Natural killer cell (primary cell): ENCODE measurements at regions not wholly inside any gene's neighbourhood (a gene's known extent, or its start where the extent isn't known, plus 50 kb on each side); places are given as distances from the start of the nearest gene placed in this dataset.

Source experiments
- ATAC-seq, 3 donors: fragments of 150-1000 bp in 2 of 3; fragments of 200-7000 bp in 1 of 3; cut with Tn5 transposase; 1 replicate in 1 of 3; 2 replicates in 2 of 3; pipeline ENCODE4 v1.10.0; 2021; ENCODE audit warnings: mild to moderate bottlenecking in 2 of 3, moderate library complexity in 2 of 3
- DNase-seq, 2 donors: peaks; one replicate each; pipeline versions ENCODE4 v3.0.0 to v3.0.0-alpha.2; 2013 to 2021; ENCODE audit warnings: mixed read lengths in 1 of 2
- H3K27ac ChIP-seq: one replicate; pipeline ENCODE4 v1.5.1; 2013; ENCODE audit warnings: mild to moderate bottlenecking, low read length
- H3K27me3 ChIP-seq: one replicate; pipeline ENCODE4 v1.6.1; 2013; ENCODE audit warnings: low read length; ENCODE audit not compliant: control insufficient read depth, insufficient read depth
- H3K36me3 ChIP-seq: one replicate; pipeline ENCODE4 v1.6.1; 2013; ENCODE audit warnings: low read length; ENCODE audit not compliant: control insufficient read depth, insufficient read depth
- H3K4me1 ChIP-seq: one replicate; pipeline ENCODE4 v1.6.1; 2013; ENCODE audit warnings: low read length; ENCODE audit not compliant: control insufficient read depth, insufficient read depth
- H3K4me3 ChIP-seq: one replicate; pipeline ENCODE4 v1.5.1; 2013; ENCODE audit warnings: low read length
- H3K9me3 ChIP-seq: one replicate; pipeline ENCODE4 v1.6.1; 2013; ENCODE audit warnings: low read length; ENCODE audit not compliant: control insufficient read depth, insufficient read depth
- H3K27ac Mint-ChIP-seq, 2 donors: one replicate each; pipeline ENCODE4 v1.8.0; 2022; ENCODE audit warnings: mild to moderate bottlenecking in 2 of 2, mixed read lengths in 2 of 2, moderate library complexity in 1 of 2
- H3K27me3 Mint-ChIP-seq, 2 donors: one replicate each; pipeline ENCODE4 v1.8.0; 2022; ENCODE audit warnings: low read depth in 2 of 2, mixed read lengths in 2 of 2
- H3K36me3 Mint-ChIP-seq: one replicate; pipeline ENCODE4 v1.8.0; 2022; ENCODE audit warnings: mixed read lengths
- H3K4me1 Mint-ChIP-seq, 2 donors: one replicate each; pipeline ENCODE4 v1.8.0; 2022; ENCODE audit warnings: mixed read lengths in 2 of 2
- H3K4me3 Mint-ChIP-seq: one replicate; pipeline ENCODE4 v1.8.0; 2022; ENCODE audit warnings: mild to moderate bottlenecking, moderate library complexity, mixed read lengths
- H3K9me3 Mint-ChIP-seq, 2 donors: one replicate each; pipeline ENCODE4 v1.8.0; 2022; ENCODE audit warnings: mixed read lengths in 2 of 2
- WGBS: methylation state at CpG from one replicate; pipeline ENCODE4 v1.1.7; 2013; ENCODE audit warnings: missing lambda C conversion rate; ENCODE audit not compliant: insufficient coverage; 5-methylcytosine and 5-hydroxymethylcytosine counted together
- intact Hi-C: fragments of 100-400 bp; cut with micrococcal nuclease; formaldehyde crosslinking; loops from one replicate; pipeline ENCODE4 v1.14.2; 2022
- TF ChIP-seq, protein P1 (sequence below): fragments of 200-600 bp; IDR thresholded peaks from one replicate; pipeline ENCODE4 v1.8.0; 2022; ENCODE audit warnings: antibody characterized with exemption

- TF ChIP-seq, protein P1, sequence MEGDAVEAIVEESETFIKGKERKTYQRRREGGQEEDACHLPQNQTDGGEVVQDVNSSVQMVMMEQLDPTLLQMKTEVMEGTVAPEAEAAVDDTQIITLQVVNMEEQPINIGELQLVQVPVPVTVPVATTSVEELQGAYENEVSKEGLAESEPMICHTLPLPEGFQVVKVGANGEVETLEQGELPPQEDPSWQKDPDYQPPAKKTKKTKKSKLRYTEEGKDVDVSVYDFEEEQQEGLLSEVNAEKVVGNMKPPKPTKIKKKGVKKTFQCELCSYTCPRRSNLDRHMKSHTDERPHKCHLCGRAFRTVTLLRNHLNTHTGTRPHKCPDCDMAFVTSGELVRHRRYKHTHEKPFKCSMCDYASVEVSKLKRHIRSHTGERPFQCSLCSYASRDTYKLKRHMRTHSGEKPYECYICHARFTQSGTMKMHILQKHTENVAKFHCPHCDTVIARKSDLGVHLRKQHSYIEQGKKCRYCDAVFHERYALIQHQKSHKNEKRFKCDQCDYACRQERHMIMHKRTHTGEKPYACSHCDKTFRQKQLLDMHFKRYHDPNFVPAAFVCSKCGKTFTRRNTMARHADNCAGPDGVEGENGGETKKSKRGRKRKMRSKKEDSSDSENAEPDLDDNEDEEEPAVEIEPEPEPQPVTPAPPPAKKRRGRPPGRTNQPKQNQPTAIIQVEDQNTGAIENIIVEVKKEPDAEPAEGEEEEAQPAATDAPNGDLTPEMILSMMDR, result no peak
- Mint-ChIP-seq H3K36me3 (peaks cover 11% of the 10 kb centered on the region), H3K9me3 (peaks cover 13 to 30% of the 10 kb centered on the region in 2 donors), H3K4me1 (no peaks in the 10 kb centered on the region), H3K4me3 (no peak overlapping the region), H3K27me3 (no peaks in the 10 kb centered on the region), H3K27ac (no peak overlapping the region)
- H3K9me3 ChIP-seq, result no peaks in the 10 kb centered on the region
- no peak overlapping the region for H3K4me3 ChIP-seq
- DNase-seq (no peak), ATAC-seq (no peak)
- no peaks in the 10 kb centered on the region for H3K36me3 ChIP-seq
- no peak overlapping the region for H3K27ac ChIP-seq
- no peaks in the 10 kb centered on the region for H3K27me3 ChIP-seq
- H3K4me1 ChIP-seq, result no peaks in the 10 kb centered on the region
- intact Hi-C loops, result no loop called here
Observed at GRCh38 chr1:68826836-68827235, 330.0 kb upstream of the DEPDC1 start.

- DNase-seq (no peak), ATAC-seq (no peak)
- intact Hi-C loops, result no loop called here
- Histone ChIP-seq H3K9me3 (no peaks in the 10 kb centered on the region), H3K4me3 (no peak overlapping the region), H3K27me3 (no peaks in the 10 kb centered on the region), H3K4me1 (no peaks in the 10 kb centered on the region), H3K36me3 (no peaks in the 10 kb centered on the region), H3K27ac (no peak overlapping the region)
- Mint-ChIP-seq H3K27me3 (no peaks in the 10 kb centered on the region), H3K4me1 (no peaks in the 10 kb centered on the region), H3K9me3 (peaks cover 13 to 30% of the 10 kb centered on the region in 2 donors), H3K27ac (no peak overlapping the region), H3K4me3 (no peak overlapping the region), H3K36me3 (peaks cover 14% of the 10 kb centered on the region)
- WGBS, result 75% methylated on average over 2 of the region's 2 CpGs
- TF ChIP-seq, protein P1, result no peak
Observed at GRCh38 chr1:68827261-68827660, 330.4 kb upstream of the DEPDC1 start.

DNA sequence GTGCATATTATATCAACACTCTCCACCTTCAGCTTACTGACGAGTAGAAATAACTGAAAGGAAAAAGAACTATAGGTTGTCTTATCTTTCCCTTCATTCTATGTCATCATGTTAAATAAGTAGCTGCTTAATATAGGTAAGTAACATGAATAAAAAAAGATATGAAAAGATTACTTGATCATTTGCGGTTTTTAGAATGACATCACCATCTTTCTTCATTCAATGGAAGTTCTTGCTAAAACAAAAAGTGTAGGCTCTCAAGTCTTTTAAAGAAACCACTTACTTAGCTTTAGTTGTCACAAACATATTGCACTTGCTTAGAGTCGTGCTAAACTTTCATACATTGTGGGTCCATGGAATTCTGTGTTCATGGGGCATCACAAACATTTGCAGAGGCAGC, 331.1 kb upstream of the DEPDC1 start:
- Mint-ChIP-seq H3K4me1 (no peaks in the 10 kb centered on the region), H3K27ac (no peak overlapping the region), H3K27me3 (no peaks in the 10 kb centered on the region), H3K9me3 (peaks cover 16 to 30% of the 10 kb centered on the region in 2 donors), H3K4me3 (no peak overlapping the region), H3K36me3 (peaks cover 19% of the 10 kb centered on the region)
- TF ChIP-seq, protein P1, result no peak
- H3K36me3 ChIP-seq, result no peaks in the 10 kb centered on the region
- 72% methylated on average over 2 of the region's 3 CpGs for WGBS
- intact Hi-C loops, result no loop called here
- ATAC-seq (no peak), DNase-seq (no peak)
- H3K4me3 ChIP-seq, result no peak overlapping the region
- H3K27me3 ChIP-seq, result no peaks in the 10 kb centered on the region
- H3K27ac ChIP-seq, result no peak overlapping the region
- no peaks in the 10 kb centered on the region for H3K9me3 ChIP-seq
- H3K4me1 ChIP-seq, result no peaks in the 10 kb centered on the region

DNA sequence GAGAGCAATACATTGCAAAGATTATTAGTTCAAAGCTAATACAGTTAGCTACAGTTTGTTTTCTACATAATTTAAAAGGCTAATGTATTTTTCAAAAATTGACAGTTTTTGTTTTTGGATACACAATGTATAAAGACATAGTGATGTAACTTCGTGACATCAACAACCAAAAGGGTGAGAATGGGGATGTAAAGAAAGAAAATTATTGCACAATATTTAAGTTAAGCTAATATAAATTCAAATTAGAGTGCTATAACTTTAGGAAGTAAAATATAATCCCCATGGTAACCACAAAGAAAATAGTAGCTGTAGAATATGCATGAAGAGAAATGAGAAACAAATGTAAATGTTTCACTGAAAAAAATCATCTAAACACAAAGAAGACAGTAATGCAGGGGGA, 334.4 kb upstream of the DEPDC1 start:
- Mint-ChIP-seq H3K27ac (no peak overlapping the region), H3K36me3 (peaks cover 19% of the 10 kb centered on the region), H3K9me3 (peaks cover 13 to 28% of the 10 kb centered on the region in 2 donors), H3K27me3 (no peaks in the 10 kb centered on the region), H3K4me1 (no peaks in the 10 kb centered on the region), H3K4me3 (no peak overlapping the region)
- DNase-seq, result no peak
- Histone ChIP-seq H3K27ac (no peak overlapping the region), H3K9me3 (no peaks in the 10 kb centered on the region), H3K4me1 (no peaks in the 10 kb centered on the region), H3K27me3 (no peaks in the 10 kb centered on the region), H3K4me3 (no peak overlapping the region), H3K36me3 (no peaks in the 10 kb centered on the region)
- TF ChIP-seq, protein P1, result no peak
- no peak for ATAC-seq
- intact Hi-C loops, result no loop called here
- no CpG with 5 or more reads among the region's 1 CpG for WGBS
